Lower lobe of right lung (tissue), 2 donors: ENCODE measurements at regions not wholly inside any gene's neighbourhood (a gene's known extent, or its start where the extent isn't known, plus 50 kb on each side); places are given as distances from the start of the nearest gene placed in this dataset.

Experiments
- ATAC-seq, 2 donors: fragments of 200-7000 bp; cut with Tn5 transposase; one replicate each; pipeline ENCODE4 v1.9.1; 2020 to 2022; ENCODE audit warnings: mild to moderate bottlenecking in 2 of 2, moderate library complexity in 2 of 2
- DNase-seq: peaks from one replicate; pipeline ENCODE4 v3.0.0-alpha.2; 2020
- H3K27ac ChIP-seq: fragments of 200-600 bp; one replicate; pipeline ENCODE4 v1.8.0; 2022
- H3K27me3 ChIP-seq: fragments of 200-600 bp; one replicate; pipeline ENCODE4 v1.8.0; 2022; ENCODE audit warnings: low read depth
- H3K36me3 ChIP-seq: fragments of 200-600 bp; one replicate; pipeline ENCODE4 v1.8.0; 2022; ENCODE audit warnings: mild to moderate bottlenecking
- H3K4me1 ChIP-seq: fragments of 200-600 bp; one replicate; pipeline ENCODE4 v1.8.0; 2022
- H3K4me3 ChIP-seq: fragments of 200-600 bp; one replicate; pipeline ENCODE4 v1.8.0; 2022; ENCODE audit warnings: mild to moderate bottlenecking
- H3K9me3 ChIP-seq: fragments of 200-600 bp; one replicate; pipeline ENCODE4 v1.8.0; 2022
- CTCF ChIP-seq: fragments of 200-600 bp; IDR thresholded peaks from one replicate; pipeline ENCODE4 v1.8.0; 2022; ENCODE audit warnings: antibody characterized with exemption, mild to moderate bottlenecking
- intact Hi-C: fragments of 100-400 bp; cut with DNase I; formaldehyde crosslinking; loops from one replicate; pipeline ENCODE4 v1.11.0; 2022
- donor health status: DM: no; HTN: yes; CAD: no; lungs with severe emphysema.

GRCh38 chr1:163421701-163422100 lies 99.9 kb downstream of the NUF2 start:
- DNase-seq (no peak), ATAC-seq (no peak)
- Histone ChIP-seq H3K27me3 (no peaks in the 10 kb centered on the region), H3K9me3 (no peaks in the 10 kb centered on the region), H3K36me3 (no peaks in the 10 kb centered on the region), H3K4me3 (no peak overlapping the region), H3K27ac (no peak overlapping the region), H3K4me1 (no peaks in the 10 kb centered on the region)
- intact Hi-C loops = no loop called here
- no peak for TF ChIP-seq CTCF

- no peak overlapping the region for H3K27ac ChIP-seq
- no peaks in the 10 kb centered on the region for H3K4me1 ChIP-seq
- no peak overlapping the region for H3K4me3 ChIP-seq
- no peaks in the 10 kb centered on the region for H3K36me3 ChIP-seq
- intact Hi-C loops = no loop called here
- ATAC-seq (no peak), DNase-seq (no peak)
- no peak for TF ChIP-seq CTCF
- H3K9me3 ChIP-seq = no peaks in the 10 kb centered on the region
- H3K27me3 ChIP-seq = no peaks in the 10 kb centered on the region
These were observed 101.1 kb downstream of the NUF2 start for GRCh38 chr1:163422738-163423404.

- intact Hi-C loops = no loop called here
These were observed 104.9 kb downstream of the NUF2 start for GRCh38 chr1:163426505-163427251.

GRCh38 chr1:163427279-163427678 lies 105.5 kb downstream of the NUF2 start:
- no peak for DNase-seq
- no peaks in the 10 kb centered on the region for H3K36me3 ChIP-seq
- H3K27ac ChIP-seq = no peak overlapping the region
- H3K27me3 ChIP-seq = no peaks in the 10 kb centered on the region
- no peak for ATAC-seq
- intact Hi-C loops = no loop called here
- H3K4me3 ChIP-seq = no peak overlapping the region
- H3K4me1 ChIP-seq = no peaks in the 10 kb centered on the region
- H3K9me3 ChIP-seq = no peaks in the 10 kb centered on the region
- TF ChIP-seq CTCF = no peak

More at GRCh38 chr1:163426505-163427251, 104.9 kb downstream of the NUF2 start:
- Histone ChIP-seq H3K36me3 (no peaks in the 10 kb centered on the region), H3K4me3 (no peak overlapping the region), H3K9me3 (no peaks in the 10 kb centered on the region), H3K4me1 (no peaks in the 10 kb centered on the region), H3K27ac (no peak overlapping the region), H3K27me3 (no peaks in the 10 kb centered on the region)
- DNase-seq (no peak), ATAC-seq (no peak)
- TF ChIP-seq CTCF = no peak

- no peak overlapping the region for H3K27ac ChIP-seq
- ATAC-seq (no peak), DNase-seq (no peak)
- no peak for TF ChIP-seq CTCF
- no peaks in the 10 kb centered on the region for H3K36me3 ChIP-seq
- intact Hi-C loops = no loop called here
- H3K4me3 ChIP-seq = no peak overlapping the region
- H3K9me3 ChIP-seq = no peaks in the 10 kb centered on the region
- H3K4me1 ChIP-seq = no peaks in the 10 kb centered on the region
- H3K27me3 ChIP-seq = no peaks in the 10 kb centered on the region
These were observed 114.5 kb downstream of the NUF2 start for GRCh38 chr1:163436140-163436812.
